Thyroid gland (tissue), 4 donors: ENCODE measurements at regions not wholly inside any gene's neighbourhood (a gene's known extent, or its start where the extent isn't known, plus 50 kb on each side); places are given as distances from the start of the nearest gene placed in this dataset.

Experiments
- CTCF ChIP-seq, 6 experiments: fragments of 200-600 bp in 3 of 6; fragments of 450-650 bp in 3 of 6; sonication (generic) in 3 of 6; IDR thresholded peaks; one replicate each; pipeline ENCODE4 v1.5.1; 2016 to 2019; ENCODE audit warnings: antibody characterized with exemption in 6 of 6, mild to moderate bottlenecking in 2 of 6, inconsistent platforms in 1 of 6, moderate library complexity in 1 of 6
- POLR2A ChIP-seq, 2 donors: fragments of 450-650 bp; IDR thresholded peaks; one replicate each; pipeline ENCODE4 v1.6.1; 2017; ENCODE audit warnings: antibody characterized with exemption in 2 of 2, mild to moderate bottlenecking in 2 of 2, moderate library complexity in 1 of 2

DNA sequence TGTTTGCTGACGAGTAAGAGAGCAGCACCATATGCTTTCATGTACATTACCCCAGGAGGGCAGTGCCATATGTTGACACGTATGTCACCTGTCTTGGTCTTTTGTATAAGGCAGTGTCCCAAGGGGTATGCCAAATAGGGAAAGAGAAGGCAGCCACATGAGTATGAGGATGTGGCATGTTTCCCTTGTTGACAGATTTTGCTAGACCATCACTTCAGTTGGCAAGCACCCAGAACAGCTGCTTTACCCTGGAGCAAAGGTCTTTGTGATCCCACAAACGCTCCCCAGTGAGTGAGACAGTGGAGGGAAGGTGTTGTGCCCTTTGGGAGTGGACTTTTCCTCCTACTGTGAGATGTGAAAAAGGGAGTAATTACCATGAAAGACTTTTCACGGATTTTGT is 350.1 kb downstream of the ETV1 start:
- TF ChIP-seq POLR2A (IDR thresholded peaks at IDR 0.05): no peak
- no peak for TF ChIP-seq CTCF (IDR thresholded peaks at IDR 0.05)
